WTC11 (cell line): ENCODE measurements at regions not wholly inside any gene's neighbourhood (a gene's known extent, or its start where the extent isn't known, plus 50 kb on each side); places are given as distances from the start of the nearest gene placed in this dataset.

ENCODE experiments used
- ATAC-seq: fragments of 200-7000 bp; cut with Tn5 transposase; 2 replicates; pipeline ENCODE4 v1.10.0; 2021; ENCODE audit warnings: mild to moderate bottlenecking, moderate library complexity
- CTCF ChIA-PET: fragments of 300-600 bp; sonication (Branson Sonifier 250); formaldehyde crosslinking; loops from one replicate; lab custom pipeline; 2021; ENCODE audit warnings: antibody characterized with exemption; lab: Charles Lee
- POLR2A ChIA-PET: fragments of 350-600 bp; sonication (Branson Sonifier 250); formaldehyde crosslinking; loops from one replicate; lab custom pipeline; 2021; ENCODE audit warnings: antibody characterized with exemption; lab: Charles Lee
- DNase-seq: peaks from one replicate; pipeline ENCODE4 v3.0.0; 2021; ENCODE audit warnings: low spot score
- H3K27ac Mint-ChIP-seq: 2 replicates; pipeline ENCODE4 v1.8.0; 2021; ENCODE audit warnings: mixed read lengths
- H3K27me3 Mint-ChIP-seq: 2 replicates; pipeline ENCODE4 v1.8.0; 2021; ENCODE audit warnings: low read depth, mild to moderate bottlenecking, moderate library complexity, mixed read lengths
- H3K36me3 Mint-ChIP-seq: 2 replicates; pipeline ENCODE4 v1.8.0; 2021; ENCODE audit warnings: mixed read lengths
- H3K4me1 Mint-ChIP-seq: 2 replicates; pipeline ENCODE4 v1.8.0; 2022; ENCODE audit warnings: mixed read lengths
- H3K4me3 Mint-ChIP-seq: 2 replicates; pipeline ENCODE4 v1.8.0; 2021; ENCODE audit warnings: mild to moderate bottlenecking, moderate library complexity, mixed read lengths
- H3K9me3 Mint-ChIP-seq: 2 replicates; pipeline ENCODE4 v1.8.0; 2021; ENCODE audit warnings: mixed read lengths
- AR ChIP-seq: fragments of 250-450 bp; sonication (Bioruptor Pico); IDR thresholded peaks from 2 replicates; pipeline ENCODE4 v1.9.0; 2021; ENCODE audit warnings: mild to moderate bottlenecking
- ATF2 ChIP-seq: sonication (generic); formaldehyde crosslinking; IDR thresholded peaks from 2 replicates; pipeline ENCODE4 v1.8.1; 2022; ENCODE audit warnings: low read depth, missing genetic modification reagents, borderline replicate concordance
- ATF3 ChIP-seq: sonication (generic); formaldehyde crosslinking; conservative IDR thresholded peaks from 2 replicates; pipeline ENCODE4 v1.8.1; 2022; ENCODE audit warnings: mild to moderate bottlenecking, missing genetic modification reagents
- ATF6 ChIP-seq: sonication (generic); formaldehyde crosslinking; IDR thresholded peaks from 2 replicates; pipeline ENCODE4 v1.8.1; 2023; ENCODE audit warnings: mild to moderate bottlenecking, missing genetic modification reagents
- CDX4 ChIP-seq: fragments of 250-450 bp; sonication (Bioruptor Pico); IDR thresholded peaks from 2 replicates; pipeline ENCODE4 v1.9.0; 2021; ENCODE audit warnings: moderate library complexity, mild to moderate bottlenecking, inconsistent platforms, borderline replicate concordance
- ERG ChIP-seq: fragments of 250-450 bp; sonication (Bioruptor Pico); IDR thresholded peaks from 2 replicates; pipeline ENCODE4 v1.8.0; 2021; ENCODE audit warnings: mild to moderate bottlenecking
- FOXJ3 ChIP-seq: sonication (generic); formaldehyde crosslinking; IDR thresholded peaks from 2 replicates; pipeline ENCODE4 v1.9.0; 2021; ENCODE audit warnings: missing genetic modification reagents, mild to moderate bottlenecking, borderline replicate concordance
- MAX ChIP-seq: sonication (generic); formaldehyde crosslinking; IDR thresholded peaks from 2 replicates; pipeline ENCODE4 v1.8.0; 2022; ENCODE audit warnings: mild to moderate bottlenecking, missing genetic modification reagents
- MLX ChIP-seq: sonication (generic); formaldehyde crosslinking; IDR thresholded peaks from 2 replicates; pipeline ENCODE4 v1.8.1; 2023; ENCODE audit warnings: mild to moderate bottlenecking, missing genetic modification reagents, moderate library complexity
- NR1H2 ChIP-seq: sonication (generic); formaldehyde crosslinking; IDR thresholded peaks from 2 replicates; pipeline ENCODE4 v1.9.0; 2021; ENCODE audit warnings: mild to moderate bottlenecking, moderate library complexity, missing genetic modification reagents
- NR2C2 ChIP-seq: sonication (generic); formaldehyde crosslinking; IDR thresholded peaks from 2 replicates; pipeline ENCODE4 v1.8.0; 2022; ENCODE audit warnings: mild to moderate bottlenecking, missing genetic modification reagents
- OVOL2 ChIP-seq: fragments of 250-450 bp; sonication (Bioruptor Pico); IDR thresholded peaks from 2 replicates; pipeline ENCODE4 v1.9.0; 2021; ENCODE audit warnings: mild to moderate bottlenecking, borderline replicate concordance
- PRRX2 ChIP-seq: fragments of 250-450 bp; sonication (Bioruptor Pico); IDR thresholded peaks from 2 replicates; pipeline ENCODE4 v1.8.0; 2021; ENCODE audit warnings: mild to moderate bottlenecking
- SMAD4 ChIP-seq: sonication (generic); formaldehyde crosslinking; IDR thresholded peaks from 2 replicates; pipeline ENCODE4 v1.8.0; 2022; ENCODE audit warnings: mild to moderate bottlenecking, missing genetic modification reagents
- STAT6 ChIP-seq: sonication (generic); formaldehyde crosslinking; conservative IDR thresholded peaks from 2 replicates; pipeline ENCODE4 v1.8.1; 2023; ENCODE audit warnings: mild to moderate bottlenecking, low read depth, missing genetic modification reagents, moderate library complexity
- ZBTB21 ChIP-seq: sonication (generic); formaldehyde crosslinking; IDR thresholded peaks from 2 replicates; pipeline ENCODE4 v1.8.1; 2023; ENCODE audit warnings: mild to moderate bottlenecking, missing genetic modification reagents, borderline replicate concordance
- ZNF423 ChIP-seq: fragments of 250-450 bp; sonication (Bioruptor Pico); IDR thresholded peaks from 2 replicates; pipeline ENCODE4 v2.1.2; 2022; ENCODE audit warnings: mild to moderate bottlenecking, moderate library complexity

GRCh38 chr4:27514711-27515110 lies 654.1 kb downstream of the STIM2 start:
- POLR2A ChIA-PET: no interaction called here
- H3K4me3 Mint-ChIP-seq: no peak overlapping the region
- H3K27ac Mint-ChIP-seq: no peak overlapping the region

GRCh38 chr4:27515140-27515539 lies 654.5 kb downstream of the STIM2 start:
- Mint-ChIP-seq H3K4me1 (peaks cover 6% of the 10 kb centered on the region; the same call in 1 of the 2 replicates), H3K36me3 (no peaks in the 10 kb centered on the region), H3K27ac (no peak overlapping the region), H3K9me3 (peaks cover 6% of the 10 kb centered on the region; the same call in 1 of the 2 replicates), H3K27me3 (no peaks in the 10 kb centered on the region), H3K4me3 (no peak overlapping the region)
- DNase-seq (no peak), ATAC-seq (no peak)
- TF ChIP-seq ATF2 (CRISPR knock-in tag) (no peak), ATF3 (no peak), ZBTB21 (CRISPR knock-in tag) (no peak), SMAD4 (CRISPR knock-in tag) (no peak), ERG (no peak)
- ChIA-PET CTCF (no interaction called here), POLR2A (no interaction called here)

More at GRCh38 chr4:27514711-27515110, 654.1 kb downstream of the STIM2 start:
- no peak for DNase-seq
- ATAC-seq: no peak
- Mint-ChIP-seq H3K36me3 (no peaks in the 10 kb centered on the region), H3K4me1 (peaks cover 6% of the 10 kb centered on the region; the same call in 1 of the 2 replicates), H3K27me3 (no peaks in the 10 kb centered on the region), H3K9me3 (peaks cover 6% of the 10 kb centered on the region; the same call in 1 of the 2 replicates)
- CTCF ChIA-PET: no interaction called here
- TF ChIP-seq MLX (CRISPR knock-in tag) (no peak), ATF6 (CRISPR knock-in tag) (no peak), PRRX2 (CRISPR knock-in tag) (no peak)

- ChIA-PET POLR2A (no interaction called here), CTCF (no interaction called here)
- ATAC-seq (no peak), DNase-seq (no peak)
- H3K27ac Mint-ChIP-seq: no peak overlapping the region
- no peaks in the 10 kb centered on the region for H3K36me3 Mint-ChIP-seq
- no peaks in the 10 kb centered on the region for H3K9me3 Mint-ChIP-seq
- peaks cover 6% of the 10 kb centered on the region for H3K4me1 Mint-ChIP-seq
- H3K4me3 Mint-ChIP-seq: no peak overlapping the region
- no peaks in the 10 kb centered on the region for H3K27me3 Mint-ChIP-seq
- TF ChIP-seq AR (CRISPR knock-in tag) (no peak), MAX (no peak), NR2C2 (CRISPR knock-in tag) (no peak), FOXJ3 (CRISPR knock-in tag) (no peak), ZNF423 (CRISPR knock-in tag) (no peak), STAT6 (CRISPR knock-in tag) (no peak), OVOL2 (no peak), CDX4 (no peak), NR1H2 (CRISPR knock-in tag) (no peak)
These were observed 658.2 kb downstream of the STIM2 start for GRCh38 chr4:27518876-27519275.
